GM18951 (cell line): ENCODE measurements at regions not wholly inside any gene's neighbourhood (a gene's known extent, or its start where the extent isn't known, plus 50 kb on each side); places are given as distances from the start of the nearest gene placed in this dataset.
"Not testable (repeated sequence)": the region's sequence is repeated elsewhere in the genome, so short reads cannot be mapped to it uniquely, and the experiment has no call there.

Experiments used
- POLR2A ChIP-seq: IDR thresholded peaks from 4 replicates; pipeline ENCODE4 v1.6.1; 2011; ENCODE audit warnings: mild to moderate bottlenecking; ENCODE audit not compliant: insufficient read length, insufficient read depth; ENCODE audit errors: extremely low read depth
- in situ Hi-C: fragments of 300-500 bp; cut with MboI; formaldehyde crosslinking; loops from one replicate; pipeline ENCODE4 v1.12.0; 2022; ENCODE audit warnings: low sequenced_read_pairs, mixed read lengths, inconsistent platforms; ENCODE audit not compliant: unreplicated experiment

- TF ChIP-seq POLR2A = no peak
- in situ Hi-C loops = no loop called here
These were observed 62.4 kb upstream of the BMAL1 start for GRCh38 chr11:13215149-13215548.

GRCh38 chr11:13216019-13216710 lies 61.4 kb upstream of the BMAL1 start:
- in situ Hi-C loops = no loop called here
- TF ChIP-seq POLR2A = no peak

- TF ChIP-seq POLR2A = no peak
- in situ Hi-C loops = no loop called here
These were observed 60.9 kb upstream of the BMAL1 start for GRCh38 chr11:13216711-13217075.

- in situ Hi-C loops = not testable (repeated sequence)
These were observed 58.9 kb upstream of the BMAL1 start for GRCh38 chr11:13218685-13219084.

DNA sequence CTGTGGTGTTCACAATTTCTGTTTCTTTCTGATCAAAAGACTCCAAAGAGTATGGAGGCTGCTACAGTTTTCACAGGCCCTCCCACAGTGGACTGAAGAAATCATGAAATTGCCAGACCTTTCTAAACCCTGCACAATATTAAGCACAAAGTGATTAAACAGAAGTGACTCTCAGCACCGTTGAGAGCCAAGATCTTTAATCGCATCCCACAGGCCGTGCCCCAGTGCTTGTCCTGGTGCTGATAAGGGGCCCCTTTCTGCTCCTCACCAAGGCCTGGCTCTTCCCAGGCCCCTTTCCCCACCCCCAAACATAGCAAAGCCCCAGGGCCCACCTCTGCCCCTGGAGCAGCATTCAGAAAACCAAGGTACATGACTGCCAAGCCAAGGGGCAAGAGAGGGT lies 57.4 kb upstream of the BMAL1 start:
- in situ Hi-C loops = no loop called here
- TF ChIP-seq POLR2A = no peak

- no peak for TF ChIP-seq POLR2A
- in situ Hi-C loops = no loop called here
These were observed 55.9 kb upstream of the BMAL1 start for GRCh38 chr11:13221722-13222121.

- TF ChIP-seq POLR2A = no peak
- in situ Hi-C loops = no loop called here
These were observed 55.3 kb upstream of the BMAL1 start for GRCh38 chr11:13222285-13222684.

- in situ Hi-C loops = no loop called here
- no peak for TF ChIP-seq POLR2A
These were observed 54.5 kb upstream of the BMAL1 start for GRCh38 chr11:13223112-13223511.

DNA sequence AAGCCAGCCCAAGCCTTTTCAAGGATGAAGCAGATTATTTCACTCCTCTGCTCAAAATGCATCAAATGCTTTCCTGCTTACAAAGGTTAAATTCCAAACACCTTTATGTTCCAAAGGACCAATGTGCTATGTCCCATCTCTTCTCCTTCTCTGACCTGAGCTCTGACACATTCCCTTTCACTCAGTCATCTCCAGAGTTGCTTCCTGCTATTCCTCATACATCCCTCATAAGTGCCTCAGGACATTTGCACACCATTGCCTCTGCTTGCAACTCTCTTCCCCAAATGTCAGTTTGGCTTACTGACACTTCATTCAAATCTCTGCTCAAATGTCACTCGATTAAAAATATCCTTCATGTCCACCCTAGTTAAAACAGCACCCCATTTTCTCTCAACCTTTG lies 53.3 kb upstream of the BMAL1 start:
- in situ Hi-C loops = no loop called here
- TF ChIP-seq POLR2A = no peak

- in situ Hi-C loops = no loop called here
- no peak for TF ChIP-seq POLR2A
These were observed 52.3 kb upstream of the BMAL1 start for GRCh38 chr11:13225038-13226001.

GRCh38 chr11:13227676-13228255 lies 49.8 kb upstream of the BMAL1 start:
- in situ Hi-C loops = no loop called here
- TF ChIP-seq POLR2A = no peak
